ENCODE measurements at regions not wholly inside any gene's neighbourhood (a gene's known extent, or its start where the extent isn't known, plus 50 kb on each side); places are given as distances from the start of the nearest gene placed in this dataset.

- H3K27me3 ChIP-seq: no peaks in the 10 kb centered on the region
- no peak overlapping the region for H3K4me3 ChIP-seq
- TF ChIP-seq CTCF (IDR thresholded peaks at IDR 0.05) (no peak), POLR2A (IDR thresholded peaks at IDR 0.05) (no peak)
- no peak overlapping the region for H3K27ac ChIP-seq
- 60 to 71% methylated on average over 6 of the region's 6 CpGs for WGBS, 2 donors
- H3K4me1 ChIP-seq: no peaks in the 10 kb centered on the region
- intact Hi-C loops (cut with DNase I): no loop called here
- H3K9me3 ChIP-seq: no peaks in the 10 kb centered on the region
- ATAC-seq: no peak
- no peak for DNase-seq
- no peaks in the 10 kb centered on the region for H3K36me3 ChIP-seq (replicated peaks in 1 of 2; ENCODE audit: insufficient read depth in 1 of 2, low read depth in 2 of 2)
Measured at GRCh38 chr5:158246661-158247060, 387.7 kb upstream of the CLINT1 start.

GRCh38 chr5:158245513-158245912, 386.6 kb upstream of the CLINT1 start:
- no peak for ATAC-seq
- Histone ChIP-seq H3K27me3 (no peaks in the 10 kb centered on the region), H3K36me3 (replicated peaks in 1 of 2; ENCODE audit: insufficient read depth in 1 of 2, low read depth in 2 of 2) (no peaks in the 10 kb centered on the region), H3K9me3 (no peaks in the 10 kb centered on the region), H3K4me1 (no peaks in the 10 kb centered on the region), H3K4me3 (no peak overlapping the region), H3K27ac (no peak overlapping the region)
- TF ChIP-seq POLR2A (IDR thresholded peaks at IDR 0.05) (no peak), CTCF (IDR thresholded peaks at IDR 0.05) (no peak)
- intact Hi-C loops (cut with DNase I): no loop called here
- DNase-seq: no peak

GRCh38 chr5:158244882-158245281, 385.9 kb upstream of the CLINT1 start:
- Histone ChIP-seq H3K4me3 (no peak overlapping the region), H3K27ac (no peak overlapping the region), H3K27me3 (no peaks in the 10 kb centered on the region), H3K4me1 (no peaks in the 10 kb centered on the region), H3K9me3 (no peaks in the 10 kb centered on the region), H3K36me3 (replicated peaks in 1 of 2; ENCODE audit: insufficient read depth in 1 of 2, low read depth in 2 of 2) (no peaks in the 10 kb centered on the region)
- DNase-seq (no peak), ATAC-seq (no peak)
- TF ChIP-seq CTCF (IDR thresholded peaks at IDR 0.05): no peak
- no peak for TF ChIP-seq POLR2A (IDR thresholded peaks at IDR 0.05)
- WGBS, 2 donors: 66 to 83% methylated on average over 3 of the region's 3 CpGs
- intact Hi-C loops (cut with DNase I): no loop called here

- no peak for TF ChIP-seq CTCF (IDR thresholded peaks at IDR 0.05)
- no peak for TF ChIP-seq POLR2A (IDR thresholded peaks at IDR 0.05)
- WGBS, 2 donors: 56 to 62% methylated on average over 3 of the region's 3 CpGs
- no peaks in the 10 kb centered on the region for H3K36me3 ChIP-seq (replicated peaks in 1 of 2; ENCODE audit: insufficient read depth in 1 of 2, low read depth in 2 of 2)
- H3K9me3 ChIP-seq: no peaks in the 10 kb centered on the region
- no peak overlapping the region for H3K4me3 ChIP-seq
- no peak for DNase-seq
- no peaks in the 10 kb centered on the region for H3K27me3 ChIP-seq
- no peak overlapping the region for H3K27ac ChIP-seq
- intact Hi-C loops (cut with DNase I): no loop called here
- H3K4me1 ChIP-seq: no peaks in the 10 kb centered on the region
- no peak for ATAC-seq
Measured at GRCh38 chr5:158236511-158237335, 377.8 kb upstream of the CLINT1 start.

GRCh38 chr5:158235159-158235547, 376.2 kb upstream of the CLINT1 start:
- ATAC-seq (no peak), DNase-seq (no peak)
- Histone ChIP-seq H3K36me3 (replicated peaks in 1 of 2; ENCODE audit: insufficient read depth in 1 of 2, low read depth in 2 of 2) (no peaks in the 10 kb centered on the region), H3K4me3 (no peak overlapping the region), H3K4me1 (no peaks in the 10 kb centered on the region), H3K27ac (no peak overlapping the region), H3K9me3 (no peaks in the 10 kb centered on the region), H3K27me3 (no peaks in the 10 kb centered on the region)
- WGBS, 2 donors: 78 to 79% methylated on average over 4 of the region's 4 CpGs
- TF ChIP-seq POLR2A (IDR thresholded peaks at IDR 0.05) (no peak), CTCF (IDR thresholded peaks at IDR 0.05) (no peak)
- intact Hi-C loops (cut with DNase I): no loop called here
